T follicular helper cell (primary cell): ENCODE measurements at regions not wholly inside any gene's neighbourhood (a gene's known extent, or its start where the extent isn't known, plus 50 kb on each side); places are given as distances from the start of the nearest gene placed in this dataset.

Source experiments
- DNase-seq: peaks from one replicate; pipeline ENCODE4 v3.0.0-alpha.2; 2020; ENCODE audit warnings: low read depth

DNA sequence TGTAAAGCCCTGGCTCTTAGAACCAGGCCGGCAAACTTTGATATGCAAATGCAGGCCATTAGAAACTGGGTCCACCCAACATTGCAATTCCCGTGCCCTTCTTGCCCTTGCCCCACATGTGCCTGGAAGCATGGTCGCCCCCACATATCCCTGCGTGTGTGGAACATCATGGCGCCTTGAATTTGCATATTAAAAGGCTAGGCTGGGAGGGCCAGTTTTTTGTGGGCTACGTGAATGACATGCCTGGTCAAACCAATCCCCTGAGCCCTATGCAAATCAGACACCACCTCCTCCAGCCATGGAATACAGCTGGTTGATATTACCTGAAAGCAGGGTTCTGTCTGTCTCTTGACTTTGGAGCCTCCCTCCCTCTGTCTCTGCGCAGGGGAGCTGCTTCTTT, 58.7 kb upstream of the ARHGEF26 start:
- no peak for DNase-seq

GRCh38 chr3:154071146-154071545, 50.0 kb upstream of the ARHGEF26 start:
- DNase-seq = no peak
